ENCODE measurements at regions not wholly inside any gene's neighbourhood (a gene's known extent, or its start where the extent isn't known, plus 50 kb on each side); places are given as distances from the start of the nearest gene placed in this dataset.

DNA sequence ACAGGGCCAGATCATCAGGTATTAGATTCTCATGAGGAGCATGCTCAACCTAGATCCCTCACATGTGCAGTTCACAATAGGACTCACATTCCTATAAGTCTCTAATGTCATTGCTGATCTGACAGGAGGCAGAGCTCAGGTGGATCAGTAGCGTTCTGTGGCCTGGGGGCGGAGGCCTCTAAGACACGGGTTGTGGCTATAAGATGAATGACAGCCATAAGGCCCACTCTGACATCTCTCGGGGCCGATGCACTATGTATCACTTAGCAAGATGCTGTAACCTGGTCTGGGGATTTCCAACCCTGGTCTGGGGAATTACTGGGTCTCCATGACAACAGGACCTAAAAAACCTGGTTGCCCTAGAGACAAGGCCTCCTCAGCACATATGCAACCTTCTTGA is 932.7 kb downstream of the TBC1D22A start:
- Histone ChIP-seq H3K36me3 (no peaks in the 10 kb centered on the region), H3K4me1 (no peaks in the 10 kb centered on the region), H3K4me3 (no peak overlapping the region), H3K9me3 (no peaks in the 10 kb centered on the region), H3K27me3 (replicated peaks in 1 of 7) (peaks cover 0 to 7% (median 0%) of the 10 kb centered on the region in 7 donors), H3K27ac (no peak overlapping the region)
- intact Hi-C loops (cut with DNase I; ENCODE audit: low total_unique reads) = no loop called here
- TF ChIP-seq CTCF (IDR thresholded peaks at IDR 0.05 in 8 of 11, conservative IDR thresholded peaks at IDR 0.05 in 3 of 11) (no peak), POLR2A (IDR thresholded peaks at IDR 0.05) (no peak), POLR2AphosphoS5 (IDR thresholded peaks at IDR 0.05) (no peak)
- no peak for DNase-seq
- 63 to 90% (median 80%) methylated on average over 5 of the region's 5 CpGs for WGBS, 5 donors

DNA sequence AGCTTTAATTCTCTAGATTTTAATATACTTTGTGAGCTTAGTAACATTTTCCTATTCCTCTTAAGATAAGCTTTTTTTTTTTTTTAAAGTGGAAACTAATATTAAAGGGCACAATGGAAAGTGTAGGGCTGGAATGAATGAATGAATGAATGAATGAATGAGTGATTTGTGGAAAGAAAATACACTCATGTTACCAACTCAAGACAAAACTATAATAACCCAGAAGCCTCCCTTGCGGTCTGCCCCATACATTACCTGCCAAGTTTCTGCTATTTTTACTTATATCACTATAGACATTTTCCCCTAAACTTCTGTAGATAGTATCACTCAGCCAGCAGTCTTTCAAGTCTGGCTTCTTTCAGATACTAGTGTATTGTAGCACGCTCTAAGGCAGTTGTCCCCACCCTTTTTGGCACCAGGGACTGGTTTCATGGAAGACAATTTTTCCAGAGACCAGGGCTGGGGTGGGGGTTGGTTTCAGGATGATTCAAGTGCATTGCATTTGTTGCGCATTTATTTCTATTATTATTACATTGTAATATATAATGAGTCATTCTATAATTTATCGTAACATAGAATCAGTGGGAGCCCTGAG is 932.2 kb downstream of the TBC1D22A start:
- no peak for DNase-seq
- H3K4me1 ChIP-seq = no peaks in the 10 kb centered on the region
- peaks cover 0 to 7% (median 0%) of the 10 kb centered on the region in 7 donors for H3K27me3 ChIP-seq (replicated peaks in 1 of 7)
- TF ChIP-seq POLR2A (IDR thresholded peaks at IDR 0.05) = no peak
- no peak for TF ChIP-seq CTCF (IDR thresholded peaks at IDR 0.05 in 8 of 11, conservative IDR thresholded peaks at IDR 0.05 in 3 of 11)
- H3K36me3 ChIP-seq = no peaks in the 10 kb centered on the region
- H3K4me3 ChIP-seq = no peak overlapping the region
- intact Hi-C loops (cut with DNase I; ENCODE audit: low total_unique reads) = no loop called here
- H3K9me3 ChIP-seq = no peaks in the 10 kb centered on the region
- H3K27ac ChIP-seq = no peak overlapping the region
- WGBS, 5 donors = 67 to 74% (median 72%) methylated on average over 4 of the region's 4 CpGs

DNA sequence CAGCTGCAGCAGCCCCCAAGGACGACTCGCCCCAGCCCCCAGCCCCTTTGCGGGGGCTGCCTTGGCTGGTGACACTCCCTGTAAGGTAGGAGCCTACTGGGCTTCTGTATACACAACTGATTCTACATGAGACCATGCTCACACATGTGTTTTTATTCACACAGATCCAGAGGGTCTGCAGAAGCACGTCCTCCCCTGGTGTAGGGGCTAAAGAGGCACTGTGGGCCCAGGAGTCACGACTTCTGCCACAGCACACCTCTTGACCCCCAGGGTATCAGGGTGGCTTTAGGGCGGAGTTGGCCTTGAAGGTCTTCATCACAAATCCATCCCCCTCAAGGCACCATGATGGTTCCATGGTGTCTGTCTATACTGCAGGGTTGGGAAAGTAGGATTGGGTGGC is 931.2 kb downstream of the TBC1D22A start:
- DNase-seq = no peak
- 52 to 89% (median 76%) methylated on average over 3 to 6 of the region's 6 CpGs for WGBS, 5 donors
- TF ChIP-seq POLR2AphosphoS5 (IDR thresholded peaks at IDR 0.05) (no peak), POLR2A (IDR thresholded peaks at IDR 0.05) (no peak), CTCF (IDR thresholded peaks at IDR 0.05 in 8 of 11, conservative IDR thresholded peaks at IDR 0.05 in 3 of 11) (no peak)

DNA sequence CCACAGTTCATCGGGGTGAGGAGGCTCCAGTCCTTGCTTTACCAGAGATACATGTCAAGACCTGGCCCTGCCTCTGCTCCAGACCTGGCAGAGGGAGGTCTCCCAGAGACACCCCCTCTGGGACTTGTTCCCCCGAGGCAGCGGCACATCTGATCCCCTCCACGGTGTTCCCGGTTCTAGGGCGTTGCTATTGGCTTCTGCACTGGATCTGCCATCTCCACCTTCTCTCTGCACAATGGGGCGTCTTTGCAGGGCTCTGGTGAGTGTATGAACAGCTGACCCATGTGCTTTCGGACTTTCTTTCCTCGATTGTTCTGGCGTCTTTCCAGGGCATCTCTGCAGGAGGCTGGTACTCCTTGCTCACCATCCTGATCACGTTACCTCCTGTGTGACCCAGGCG is 930.4 kb downstream of the TBC1D22A start:
- H3K4me3 ChIP-seq = no peak overlapping the region
- intact Hi-C loops (cut with DNase I; ENCODE audit: low total_unique reads) = no loop called here
- TF ChIP-seq POLR2AphosphoS5 (IDR thresholded peaks at IDR 0.05) = no peak
- no peak for TF ChIP-seq CTCF (IDR thresholded peaks at IDR 0.05 in 8 of 11, conservative IDR thresholded peaks at IDR 0.05 in 3 of 11)
- no peak for TF ChIP-seq POLR2A (IDR thresholded peaks at IDR 0.05)
- H3K27me3 ChIP-seq (replicated peaks in 1 of 7) = no peaks in the 10 kb centered on the region
- 81 to 88% (median 83%) methylated on average over 12 of the region's 12 CpGs for WGBS, 5 donors
- H3K4me1 ChIP-seq = no peaks in the 10 kb centered on the region
- no peak overlapping the region for H3K27ac ChIP-seq
- no peak for DNase-seq
- peaks cover 0 to 4% (median 0%) of the 10 kb centered on the region in 8 donors for H3K9me3 ChIP-seq
- no peaks in the 10 kb centered on the region for H3K36me3 ChIP-seq

More for the DNA sequence above, 931.2 kb downstream of the TBC1D22A start:
- H3K9me3 ChIP-seq = no peaks in the 10 kb centered on the region
- no peaks in the 10 kb centered on the region for H3K36me3 ChIP-seq
- no peaks in the 10 kb centered on the region for H3K4me1 ChIP-seq
- H3K27me3 ChIP-seq (replicated peaks in 1 of 7) = peaks cover 0 to 1% (median 0%) of the 10 kb centered on the region in 7 donors
- H3K27ac ChIP-seq = no peak overlapping the region
- intact Hi-C loops (cut with DNase I; ENCODE audit: low total_unique reads) = no loop called here
- H3K4me3 ChIP-seq = no peak overlapping the region

Data from spleen (tissue), 11 donors.